GM23248 (cell line): ENCODE measurements at regions not wholly inside any gene's neighbourhood (a gene's known extent, or its start where the extent isn't known, plus 50 kb on each side); places are given as distances from the start of the nearest gene placed in this dataset.

ENCODE experiments used
- DNase-seq: peaks from one replicate; pipeline ENCODE4 v3.0.0-alpha.2; 2015
- H2AFZ ChIP-seq: fragments of 200-600 bp; sonication (generic); 2 replicates; pipeline ENCODE4 v1.6.1; 2016; ENCODE audit warnings: antibody characterized with exemption
- H3F3A ChIP-seq: fragments of 200-600 bp; sonication (generic); 2 replicates; pipeline ENCODE4 v1.6.1; 2016; ENCODE audit warnings: mild to moderate bottlenecking, antibody characterized with exemption, mixed run types; ENCODE audit not compliant: insufficient read depth
- H3K27ac ChIP-seq: fragments of 200-600 bp; sonication (generic); 2 replicates; pipeline ENCODE4 v1.5.1; 2016; ENCODE audit warnings: mild to moderate bottlenecking
- H3K27me3 ChIP-seq: fragments of 200-600 bp; sonication (generic); replicated peaks from 2 replicates; pipeline ENCODE4 v1.6.1; 2016; ENCODE audit warnings: mild to moderate bottlenecking; ENCODE audit not compliant: insufficient read depth
- H3K36me3 ChIP-seq: fragments of 200-600 bp; sonication (generic); 2 replicates; pipeline ENCODE4 v1.6.1; 2016; ENCODE audit warnings: low read depth, mild to moderate bottlenecking
- H3K4me1 ChIP-seq: fragments of 200-600 bp; sonication (generic); 2 replicates; pipeline ENCODE4 v1.6.1; 2016; ENCODE audit warnings: mild to moderate bottlenecking; ENCODE audit not compliant: insufficient read depth
- H3K4me2 ChIP-seq: fragments of 200-600 bp; sonication (generic); one replicate; pipeline ENCODE4 v1.6.1; 2016; ENCODE audit warnings: mild to moderate bottlenecking; ENCODE audit not compliant: unreplicated experiment
- H3K4me3 ChIP-seq: fragments of 200-600 bp; sonication (generic); 2 replicates; pipeline ENCODE4 v1.5.1; 2016; ENCODE audit warnings: mild to moderate bottlenecking
- H3K79me2 ChIP-seq: fragments of 200-600 bp; sonication (generic); 2 replicates; pipeline ENCODE4 v1.6.1; 2016; ENCODE audit warnings: mild to moderate bottlenecking; ENCODE audit not compliant: insufficient read depth
- H3K9ac ChIP-seq: fragments of 200-600 bp; sonication (generic); 2 replicates; pipeline ENCODE4 v1.6.1; 2016; ENCODE audit warnings: mild to moderate bottlenecking
- H3K9me2 ChIP-seq: fragments of 200-600 bp; sonication (generic); 2 replicates; pipeline ENCODE4 v1.6.1; 2016; ENCODE audit warnings: mixed run types, mild to moderate bottlenecking, moderate library complexity; ENCODE audit not compliant: insufficient read depth
- H3K9me3 ChIP-seq: fragments of 200-600 bp; sonication (generic); one replicate; pipeline ENCODE4 v1.6.1; 2017; ENCODE audit warnings: low read depth
- H4K20me1 ChIP-seq: fragments of 200-600 bp; sonication (generic); 2 replicates; pipeline ENCODE4 v1.6.0; 2016; ENCODE audit not compliant: insufficient read depth
- EZH2 ChIP-seq: fragments of 200-600 bp; sonication (generic); IDR thresholded peaks from 2 replicates; pipeline ENCODE4 v1.6.1; 2018; ENCODE audit warnings: antibody characterized with exemption, mild to moderate bottlenecking; ENCODE audit not compliant: insufficient read depth, poor library complexity, severe bottlenecking
- EZH2phosphoT487 ChIP-seq: fragments of 200-600 bp; sonication (generic); IDR thresholded peaks from 2 replicates; pipeline ENCODE4 v1.6.1; 2018; ENCODE audit warnings: antibody characterized with exemption, moderate library complexity, mild to moderate bottlenecking, low read depth; ENCODE audit not compliant: insufficient read depth
- WGBS, 2 experiments: methylation state at CpG; one replicate each; pipeline ENCODE4 v1.1.6; 2015 to 2017; ENCODE audit warnings: low lambda C conversion rate in 2 of 2, low coverage in 1 of 2; ENCODE audit errors: missing lambda C conversion rate in 2 of 2; 5-methylcytosine and 5-hydroxymethylcytosine counted together
- in situ Hi-C: fragments of 300-500 bp; cut with MboI; formaldehyde crosslinking; loops from 2 replicates; pipeline ENCODE4 v1.15.0; 2020

GRCh38 chr4:19999775-20000414, 251.8 kb upstream of the SLIT2 start:
- H3K27ac ChIP-seq = no peak overlapping the region
- no peaks in the 10 kb centered on the region for H3K27me3 ChIP-seq
- H3K9me2 ChIP-seq = no peaks in the 10 kb centered on the region
- TF ChIP-seq EZH2 (no peak), EZH2phosphoT487 (no peak)
- in situ Hi-C loops = no loop called here
- no peaks in the 10 kb centered on the region for H3K9me3 ChIP-seq
- no peaks in the 10 kb centered on the region for H4K20me1 ChIP-seq
- H3K4me1 ChIP-seq = no peaks in the 10 kb centered on the region
- no peak overlapping the region for H3K4me2 ChIP-seq
- no peak overlapping the region for H3K9ac ChIP-seq
- H3K4me3 ChIP-seq = no peak overlapping the region
- no peaks in the 10 kb centered on the region for H3K79me2 ChIP-seq
- DNase-seq = no peak
- no peaks in the 10 kb centered on the region for H3F3A ChIP-seq
- H2AFZ ChIP-seq = 0 out of 2 replicates have a peak overlapping the region, but pooled peaks have one; percentile 2
- no peaks in the 10 kb centered on the region for H3K36me3 ChIP-seq
- 72% methylated on average over 4 of the region's 4 CpGs for WGBS, 2 experiments

GRCh38 chr4:19999276-19999675, 252.4 kb upstream of the SLIT2 start:
- Histone ChIP-seq H3K27me3 (no peaks in the 10 kb centered on the region), H3F3A (no peaks in the 10 kb centered on the region), H3K4me2 (no peak overlapping the region), H3K9me3 (no peaks in the 10 kb centered on the region), H3K4me1 (no peaks in the 10 kb centered on the region), H3K27ac (no peak overlapping the region), H3K79me2 (no peaks in the 10 kb centered on the region), H3K9me2 (no peaks in the 10 kb centered on the region), H2AFZ (no peak overlapping the region), H3K36me3 (no peaks in the 10 kb centered on the region), H4K20me1 (no peaks in the 10 kb centered on the region), H3K4me3 (no peak overlapping the region), H3K9ac (no peak overlapping the region)
- DNase-seq = no peak
- WGBS, 2 experiments = 96 to 100% methylated on average over 1 of the region's 1 CpG
- TF ChIP-seq EZH2phosphoT487 (no peak), EZH2 (no peak)
- in situ Hi-C loops = no loop called here

- 0 out of 2 replicates have a peak, but pooled peaks cover under 1% of the 10 kb centered on the region for H3F3A ChIP-seq
- no peaks in the 10 kb centered on the region for H3K9me2 ChIP-seq
- 9 to 11% methylated on average over 2 of the region's 2 CpGs for WGBS, 2 experiments
- H3K4me2 ChIP-seq = peak overlapping the region; percentile 43
- H2AFZ ChIP-seq = peak overlapping the region; percentile 73
- TF ChIP-seq EZH2phosphoT487 = no peak
- TF ChIP-seq EZH2 = no peak
- peaks cover 21% of the 10 kb centered on the region for H3K4me1 ChIP-seq
- H3K4me3 ChIP-seq = no peak overlapping the region
- H3K9ac ChIP-seq = peak overlapping the region; percentile 39
- H3K79me2 ChIP-seq = no peaks in the 10 kb centered on the region
- H3K27me3 ChIP-seq = no peaks in the 10 kb centered on the region
- H3K36me3 ChIP-seq = no peaks in the 10 kb centered on the region
- DNase-seq = peak; percentile 67
- H3K9me3 ChIP-seq = no peaks in the 10 kb centered on the region
- in situ Hi-C loops = no loop called here
- H4K20me1 ChIP-seq = no peaks in the 10 kb centered on the region
- H3K27ac ChIP-seq = peak overlapping the region; percentile 61
Observed at GRCh38 chr4:19993242-19993641, 258.5 kb upstream of the SLIT2 start.

GRCh38 chr4:19992471-19993093, 259.1 kb upstream of the SLIT2 start:
- H3K9ac ChIP-seq = peak overlapping the region; percentile 39
- DNase-seq = no peak
- WGBS, 2 experiments = 73 to 77% methylated on average over 4 of the region's 4 CpGs
- H3K79me2 ChIP-seq = no peaks in the 10 kb centered on the region
- no peaks in the 10 kb centered on the region for H3K9me2 ChIP-seq
- H3F3A ChIP-seq = peaks cover 6% of the 10 kb centered on the region; the same call in 1 of the 2 replicates
- no peaks in the 10 kb centered on the region for H4K20me1 ChIP-seq
- peak overlapping the region; percentile 61 for H3K27ac ChIP-seq
- no peaks in the 10 kb centered on the region for H3K36me3 ChIP-seq
- no peaks in the 10 kb centered on the region for H3K27me3 ChIP-seq
- no peak for TF ChIP-seq EZH2
- TF ChIP-seq EZH2phosphoT487 = no peak
- H3K4me3 ChIP-seq = no peak overlapping the region
- no peaks in the 10 kb centered on the region for H3K9me3 ChIP-seq
- H2AFZ ChIP-seq = peak overlapping the region; percentile 73
- in situ Hi-C loops = no loop called here
- peak overlapping the region; percentile 43 for H3K4me2 ChIP-seq
- peaks cover 28% of the 10 kb centered on the region for H3K4me1 ChIP-seq
